Effector memory CD8-positive, alpha-beta T cell (primary cell): ENCODE measurements at regions not wholly inside any gene's neighbourhood (a gene's known extent, or its start where the extent isn't known, plus 50 kb on each side); places are given as distances from the start of the nearest gene placed in this dataset.

Experiments
- ATAC-seq: fragments of 150-1000 bp; cut with Tn5 transposase; replicated peaks from 2 replicates; pipeline ENCODE4 v1.10.0; 2021; ENCODE audit warnings: mild to moderate bottlenecking, moderate library complexity
- DNase-seq, 3 experiments: peaks; one replicate each; pipeline ENCODE4 v3.0.0; 2021
- H3K27ac Mint-ChIP-seq, 2 donors: one replicate each; pipeline ENCODE4 v1.8.0; 2022; ENCODE audit warnings: mild to moderate bottlenecking in 2 of 2, mixed read lengths in 2 of 2, moderate library complexity in 2 of 2
- H3K27me3 Mint-ChIP-seq, 2 donors: one replicate each; pipeline ENCODE4 v1.8.0; 2022; ENCODE audit warnings: mixed read lengths in 2 of 2
- H3K36me3 Mint-ChIP-seq: one replicate; pipeline ENCODE4 v1.8.0; 2022; ENCODE audit warnings: mild to moderate bottlenecking, moderate library complexity, mixed read lengths; ENCODE audit not compliant: insufficient read depth
- H3K4me1 Mint-ChIP-seq, 2 donors: one replicate each; pipeline ENCODE4 v1.8.0; 2022; ENCODE audit warnings: low read depth in 2 of 2, mixed read lengths in 2 of 2
- H3K4me3 Mint-ChIP-seq, 2 donors: one replicate each; pipeline ENCODE4 v1.8.0; 2022; ENCODE audit warnings: mild to moderate bottlenecking in 2 of 2, mixed read lengths in 2 of 2, moderate library complexity in 2 of 2
- H3K9me3 Mint-ChIP-seq, 2 donors: one replicate each; pipeline ENCODE4 v1.8.0; 2022; ENCODE audit warnings: mixed read lengths in 2 of 2

- Mint-ChIP-seq H3K27ac (no peak overlapping the region), H3K27me3 (peaks cover 25 to 30% of the 10 kb centered on the region in 2 donors), H3K4me1 (no peaks in the 10 kb centered on the region), H3K36me3 (no peaks in the 10 kb centered on the region), H3K9me3 (no peaks in the 10 kb centered on the region), H3K4me3 (no peak overlapping the region)
- ATAC-seq (no peak), DNase-seq (no peak)
Observed at GRCh38 chr10:121690152-121690848, 92.1 kb upstream of the FGFR2 start.

- Mint-ChIP-seq H3K27ac (no peak overlapping the region), H3K4me1 (no peaks in the 10 kb centered on the region), H3K4me3 (no peak overlapping the region), H3K27me3 (peaks cover 26 to 42% of the 10 kb centered on the region in 2 donors), H3K9me3 (no peaks in the 10 kb centered on the region), H3K36me3 (no peaks in the 10 kb centered on the region)
- ATAC-seq = no peak
- no peak for DNase-seq
Observed at GRCh38 chr10:121687095-121687813, 89.0 kb upstream of the FGFR2 start.

- H3K27ac Mint-ChIP-seq = no peak overlapping the region
- ATAC-seq (no peak), DNase-seq (no peak)
- H3K4me1 Mint-ChIP-seq = no peaks in the 10 kb centered on the region
- H3K36me3 Mint-ChIP-seq = no peaks in the 10 kb centered on the region
- no peaks in the 10 kb centered on the region for H3K9me3 Mint-ChIP-seq
- no peak overlapping the region for H3K4me3 Mint-ChIP-seq
- peaks cover 40 to 66% of the 10 kb centered on the region in 2 donors for H3K27me3 Mint-ChIP-seq
Observed at GRCh38 chr10:121684276-121684675, 86.0 kb upstream of the FGFR2 start.

- ATAC-seq (no peak), DNase-seq (no peak)
- Mint-ChIP-seq H3K4me3 (no peak overlapping the region), H3K9me3 (no peaks in the 10 kb centered on the region), H3K4me1 (no peaks in the 10 kb centered on the region), H3K36me3 (no peaks in the 10 kb centered on the region), H3K27me3 (peaks cover 39 to 68% of the 10 kb centered on the region in 2 donors), H3K27ac (no peak overlapping the region)
Observed at GRCh38 chr10:121683816-121684215, 85.6 kb upstream of the FGFR2 start.

GRCh38 chr10:121683366-121683765 is 85.1 kb upstream of the FGFR2 start:
- no peak overlapping the region for H3K4me3 Mint-ChIP-seq
- H3K9me3 Mint-ChIP-seq = peaks cover 0 to 2% of the 10 kb centered on the region in 2 donors
- H3K4me1 Mint-ChIP-seq = no peaks in the 10 kb centered on the region
- DNase-seq (no peak), ATAC-seq (no peak)
- H3K36me3 Mint-ChIP-seq = no peaks in the 10 kb centered on the region
- peaks cover 35 to 70% of the 10 kb centered on the region in 2 donors for H3K27me3 Mint-ChIP-seq
- no peak overlapping the region for H3K27ac Mint-ChIP-seq

- ATAC-seq (no peak), DNase-seq (no peak)
- Mint-ChIP-seq H3K4me3 (no peak overlapping the region), H3K4me1 (no peaks in the 10 kb centered on the region), H3K27me3 (peaks cover 28 to 81% of the 10 kb centered on the region in 2 donors), H3K9me3 (peaks cover 0 to 2% of the 10 kb centered on the region in 2 donors), H3K36me3 (no peaks in the 10 kb centered on the region), H3K27ac (no peak overlapping the region)
Observed at GRCh38 chr10:121681997-121682687, 83.9 kb upstream of the FGFR2 start.

- H3K27ac Mint-ChIP-seq = no peak overlapping the region
Observed at GRCh38 chr10:121680879-121681655, 82.8 kb upstream of the FGFR2 start.

GRCh38 chr10:121679916-121680315 is 81.7 kb upstream of the FGFR2 start:
- no peaks in the 10 kb centered on the region for H3K36me3 Mint-ChIP-seq
- peaks cover 19 to 75% of the 10 kb centered on the region in 2 donors for H3K27me3 Mint-ChIP-seq
- H3K9me3 Mint-ChIP-seq = peaks cover 0 to 2% of the 10 kb centered on the region in 2 donors
- H3K27ac Mint-ChIP-seq = no peak overlapping the region
- ATAC-seq (no peak), DNase-seq (no peak)
- H3K4me1 Mint-ChIP-seq = no peaks in the 10 kb centered on the region
- H3K4me3 Mint-ChIP-seq = no peak overlapping the region

More at GRCh38 chr10:121680879-121681655, 82.8 kb upstream of the FGFR2 start:
- Mint-ChIP-seq H3K27me3 (peaks cover 26 to 75% of the 10 kb centered on the region in 2 donors), H3K4me1 (no peaks in the 10 kb centered on the region), H3K36me3 (no peaks in the 10 kb centered on the region), H3K9me3 (peaks cover 0 to 2% of the 10 kb centered on the region in 2 donors), H3K4me3 (no peak overlapping the region)
- DNase-seq (no peak), ATAC-seq (no peak)

GRCh38 chr10:121678631-121679174 is 80.5 kb upstream of the FGFR2 start:
- Mint-ChIP-seq H3K4me1 (no peaks in the 10 kb centered on the region), H3K27me3 (peaks cover 26 to 75% of the 10 kb centered on the region in 2 donors), H3K36me3 (no peaks in the 10 kb centered on the region), H3K27ac (no peak overlapping the region), H3K4me3 (no peak overlapping the region), H3K9me3 (peaks cover 0 to 2% of the 10 kb centered on the region in 2 donors)
- ATAC-seq (no peak), DNase-seq (no peak)

GRCh38 chr10:121677880-121678279 is 79.6 kb upstream of the FGFR2 start:
- no peaks in the 10 kb centered on the region for H3K4me1 Mint-ChIP-seq
- no peaks in the 10 kb centered on the region for H3K36me3 Mint-ChIP-seq
- H3K4me3 Mint-ChIP-seq = no peak overlapping the region
- peaks cover 26 to 83% of the 10 kb centered on the region in 2 donors for H3K27me3 Mint-ChIP-seq
- ATAC-seq (no peak), DNase-seq (no peak)
- peaks cover 0 to 2% of the 10 kb centered on the region in 2 donors for H3K9me3 Mint-ChIP-seq
- H3K27ac Mint-ChIP-seq = no peak overlapping the region

GRCh38 chr10:121675344-121675743 is 77.1 kb upstream of the FGFR2 start:
- no peak for DNase-seq
- peaks cover 0 to 2% of the 10 kb centered on the region in 2 donors for H3K9me3 Mint-ChIP-seq
- no peak overlapping the region for H3K4me3 Mint-ChIP-seq
- no peaks in the 10 kb centered on the region for H3K4me1 Mint-ChIP-seq
- peaks cover 14 to 68% of the 10 kb centered on the region in 2 donors for H3K27me3 Mint-ChIP-seq
- no peak overlapping the region for H3K27ac Mint-ChIP-seq
- H3K36me3 Mint-ChIP-seq = no peaks in the 10 kb centered on the region
- no peak for ATAC-seq

GRCh38 chr10:121674885-121675284 is 76.6 kb upstream of the FGFR2 start:
- Mint-ChIP-seq H3K27me3 (peaks cover 18 to 72% of the 10 kb centered on the region in 2 donors), H3K36me3 (no peaks in the 10 kb centered on the region), H3K4me1 (no peaks in the 10 kb centered on the region), H3K27ac (no peak overlapping the region), H3K4me3 (no peak overlapping the region), H3K9me3 (peaks cover 0 to 2% of the 10 kb centered on the region in 2 donors)
- ATAC-seq = no peak
- no peak for DNase-seq

GRCh38 chr10:121672733-121673132 is 74.5 kb upstream of the FGFR2 start:
- H3K27me3 Mint-ChIP-seq = peaks cover 33 to 71% of the 10 kb centered on the region in 2 donors
- H3K4me3 Mint-ChIP-seq = no peak overlapping the region
- DNase-seq = no peak
- ATAC-seq = no peak
- H3K9me3 Mint-ChIP-seq = no peaks in the 10 kb centered on the region
- H3K27ac Mint-ChIP-seq = no peak overlapping the region
- no peaks in the 10 kb centered on the region for H3K36me3 Mint-ChIP-seq
- H3K4me1 Mint-ChIP-seq = no peaks in the 10 kb centered on the region
